Mucosa of stomach (tissue), 1 donor: ENCODE measurements at regions not wholly inside any gene's neighbourhood (a gene's known extent, or its start where the extent isn't known, plus 50 kb on each side); places are given as distances from the start of the nearest gene placed in this dataset.

Experiments used
- H3K27me3 ChIP-seq: one replicate; pipeline ENCODE4 v1.7.0; 2013; ENCODE audit warnings: mild to moderate bottlenecking, low read length; ENCODE audit not compliant: control insufficient read depth, insufficient read depth
- H3K36me3 ChIP-seq: one replicate; pipeline ENCODE4 v1.7.0; 2013; ENCODE audit warnings: low read length; ENCODE audit not compliant: control insufficient read depth, insufficient read depth
- H3K4me1 ChIP-seq: one replicate; pipeline ENCODE4 v1.7.0; 2013; ENCODE audit warnings: mild to moderate bottlenecking, low read length; ENCODE audit not compliant: control insufficient read depth, insufficient read depth
- H3K4me3 ChIP-seq: one replicate; pipeline ENCODE4 v1.7.0; 2013; ENCODE audit warnings: low read length
- H3K9ac ChIP-seq: one replicate; pipeline ENCODE4 v1.7.0; 2013; ENCODE audit warnings: mild to moderate bottlenecking, low read length, moderate library complexity
- H3K9me3 ChIP-seq: one replicate; pipeline ENCODE4 v1.7.0; 2013; ENCODE audit warnings: mild to moderate bottlenecking, low read length, moderate library complexity; ENCODE audit not compliant: control insufficient read depth
- donor health status: Pancreatic carcinoma.

DNA sequence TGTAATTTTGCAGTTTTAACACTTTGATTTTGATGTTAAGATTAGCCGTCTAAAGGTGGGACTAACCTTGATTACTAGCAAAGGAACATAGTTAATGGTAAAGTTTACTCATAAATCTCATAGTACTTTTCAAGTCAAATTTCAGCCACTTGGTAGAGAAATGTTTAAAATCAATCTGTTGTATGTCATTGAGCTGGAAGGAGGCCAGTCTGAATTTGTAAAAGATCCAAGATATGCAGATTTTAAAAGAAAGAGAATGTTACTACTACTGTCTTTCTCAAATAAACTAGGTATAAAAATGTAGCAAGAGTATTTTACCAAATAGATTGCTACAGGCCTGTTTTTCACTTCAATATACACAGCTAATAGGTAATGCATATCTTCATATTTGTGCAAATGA, 600.8 kb upstream of the SEL1L start:
- Histone ChIP-seq H3K4me1 (no peaks in the 10 kb centered on the region), H3K9me3 (no peaks in the 10 kb centered on the region), H3K27me3 (no peaks in the 10 kb centered on the region), H3K4me3 (no peak overlapping the region), H3K36me3 (no peaks in the 10 kb centered on the region), H3K9ac (no peak overlapping the region)

GRCh38 chr14:82138431-82138830, 604.8 kb upstream of the SEL1L start:
- no peak overlapping the region for H3K9ac ChIP-seq
- no peaks in the 10 kb centered on the region for H3K4me1 ChIP-seq
- no peaks in the 10 kb centered on the region for H3K36me3 ChIP-seq

DNA sequence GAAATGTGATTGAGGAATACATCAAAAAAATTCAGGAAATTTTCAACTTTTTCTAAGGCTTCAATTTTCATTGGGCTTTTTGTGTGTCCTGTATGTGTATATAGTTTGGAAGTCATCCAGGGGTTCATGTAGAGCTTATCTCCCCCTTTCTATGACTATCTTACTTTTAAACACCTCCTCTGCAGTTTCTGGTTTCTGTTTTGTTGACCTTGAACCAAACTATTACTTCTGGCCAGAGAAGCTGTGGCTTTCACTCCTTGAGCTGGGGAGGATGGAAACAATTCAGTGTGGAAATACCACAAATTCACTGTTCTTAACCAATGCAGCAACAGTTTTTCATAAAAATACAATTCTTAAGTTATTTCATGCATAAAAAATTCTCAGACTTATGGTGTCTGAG, 613.2 kb upstream of the SEL1L start:
- H3K4me1 ChIP-seq, result no peaks in the 10 kb centered on the region
- H3K27me3 ChIP-seq, result no peaks in the 10 kb centered on the region
- H3K9ac ChIP-seq, result no peak overlapping the region
- H3K4me3 ChIP-seq, result no peak overlapping the region
- H3K9me3 ChIP-seq, result no peaks in the 10 kb centered on the region
- no peaks in the 10 kb centered on the region for H3K36me3 ChIP-seq

More at GRCh38 chr14:82138431-82138830, 604.8 kb upstream of the SEL1L start:
- Histone ChIP-seq H3K9me3 (no peaks in the 10 kb centered on the region), H3K27me3 (no peaks in the 10 kb centered on the region), H3K4me3 (no peak overlapping the region)

DNA sequence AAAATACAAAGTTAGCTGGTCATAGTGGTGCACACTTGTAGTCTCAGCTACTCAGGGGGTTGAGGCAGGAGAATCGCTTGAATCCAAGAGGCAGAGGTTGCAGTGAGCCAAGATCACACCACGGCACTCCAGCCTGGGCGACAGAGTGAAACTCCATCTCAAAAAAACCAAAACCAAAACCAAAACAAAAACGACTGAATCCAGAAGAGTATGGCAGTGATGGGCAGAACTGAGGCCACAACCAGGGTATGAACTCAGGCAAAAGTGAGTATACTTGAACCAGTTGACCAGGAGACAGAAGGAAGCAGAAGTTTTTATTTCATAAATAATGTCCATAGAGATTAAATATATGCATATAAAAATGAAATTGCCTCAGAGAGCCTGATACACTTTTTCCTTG, 620.0 kb upstream of the SEL1L start:
- Histone ChIP-seq H3K9me3 (no peaks in the 10 kb centered on the region), H3K4me1 (no peaks in the 10 kb centered on the region), H3K27me3 (no peaks in the 10 kb centered on the region), H3K36me3 (no peaks in the 10 kb centered on the region), H3K9ac (no peak overlapping the region), H3K4me3 (no peak overlapping the region)

- Histone ChIP-seq H3K9me3 (no peaks in the 10 kb centered on the region), H3K36me3 (no peaks in the 10 kb centered on the region), H3K9ac (no peak overlapping the region), H3K4me3 (no peak overlapping the region), H3K27me3 (no peaks in the 10 kb centered on the region), H3K4me1 (no peaks in the 10 kb centered on the region)
Measured at GRCh38 chr14:82159624-82160023, 626.0 kb upstream of the SEL1L start.

- Histone ChIP-seq H3K4me3 (no peak overlapping the region), H3K4me1 (no peaks in the 10 kb centered on the region), H3K9me3 (no peaks in the 10 kb centered on the region), H3K27me3 (no peaks in the 10 kb centered on the region), H3K36me3 (no peaks in the 10 kb centered on the region), H3K9ac (no peak overlapping the region)
Measured at GRCh38 chr14:82180139-82180538, 646.5 kb upstream of the SEL1L start.

DNA sequence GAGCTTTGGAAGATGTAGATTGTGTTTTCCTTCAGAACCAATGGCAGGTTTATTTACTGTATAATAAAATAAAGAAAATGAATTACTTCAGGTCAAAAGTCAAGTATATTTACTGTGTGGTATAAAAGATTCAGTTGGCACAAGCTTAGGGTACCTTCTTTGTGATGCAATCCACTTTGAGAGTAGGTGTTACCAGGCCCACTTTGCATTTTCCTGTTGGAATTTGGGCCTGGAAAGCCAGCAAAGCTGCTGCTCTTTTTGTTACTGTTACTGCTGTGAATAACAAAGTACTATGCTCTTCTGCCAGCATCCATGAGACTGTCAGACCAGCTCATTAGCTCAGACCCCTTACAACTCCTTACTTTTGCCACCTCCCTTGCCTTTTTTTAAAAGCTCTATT, 649.0 kb upstream of the SEL1L start:
- Histone ChIP-seq H3K4me3 (no peak overlapping the region), H3K27me3 (no peaks in the 10 kb centered on the region), H3K9me3 (no peaks in the 10 kb centered on the region), H3K9ac (no peak overlapping the region), H3K36me3 (no peaks in the 10 kb centered on the region), H3K4me1 (no peaks in the 10 kb centered on the region)

DNA sequence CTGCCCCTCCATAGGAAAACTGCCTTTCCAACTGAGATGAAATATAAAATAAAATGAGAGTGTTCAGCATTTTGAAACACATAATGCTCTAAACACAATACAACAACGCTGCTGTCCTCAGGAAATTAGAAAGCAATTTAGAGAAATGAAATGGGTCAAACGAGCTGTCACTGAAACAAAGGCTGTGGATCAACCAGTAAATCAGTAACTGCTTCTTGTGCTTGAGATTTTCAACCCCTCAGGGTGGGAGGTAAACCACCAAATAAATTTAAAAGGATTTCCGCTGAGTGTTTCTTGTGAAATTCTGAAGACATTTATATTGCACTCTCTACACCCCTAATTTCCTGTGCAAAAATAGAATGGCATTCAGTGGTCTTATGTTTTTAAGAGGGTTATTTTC, 657.1 kb upstream of the SEL1L start:
- Histone ChIP-seq H3K4me1 (no peaks in the 10 kb centered on the region), H3K36me3 (no peaks in the 10 kb centered on the region), H3K9ac (no peak overlapping the region), H3K4me3 (no peak overlapping the region), H3K9me3 (no peaks in the 10 kb centered on the region), H3K27me3 (no peaks in the 10 kb centered on the region)

GRCh38 chr14:82192387-82192786, 658.7 kb upstream of the SEL1L start:
- Histone ChIP-seq H3K4me3 (no peak overlapping the region), H3K36me3 (no peaks in the 10 kb centered on the region), H3K4me1 (no peaks in the 10 kb centered on the region), H3K9me3 (no peaks in the 10 kb centered on the region), H3K27me3 (no peaks in the 10 kb centered on the region), H3K9ac (no peak overlapping the region)

DNA sequence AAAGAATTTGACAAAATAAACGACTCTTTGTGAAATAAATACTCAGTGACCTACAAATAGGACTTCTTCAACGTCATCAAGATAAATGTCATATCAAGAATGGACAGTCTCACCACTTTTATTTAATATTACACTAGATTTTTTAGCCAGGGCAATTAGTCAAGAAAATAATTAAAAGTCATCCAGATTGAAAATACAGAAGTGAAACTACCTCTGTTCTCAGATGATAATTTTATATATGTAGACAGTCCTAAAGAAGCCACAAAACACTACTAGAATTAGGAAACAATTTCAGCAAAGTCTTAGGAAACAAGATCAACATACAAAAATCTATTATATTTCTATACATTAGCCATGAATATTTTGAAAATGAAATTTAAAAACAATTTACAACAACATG, 689.6 kb upstream of the SEL1L start:
- Histone ChIP-seq H3K27me3 (no peaks in the 10 kb centered on the region), H3K4me3 (no peak overlapping the region), H3K4me1 (no peaks in the 10 kb centered on the region), H3K9me3 (no peaks in the 10 kb centered on the region), H3K36me3 (no peaks in the 10 kb centered on the region), H3K9ac (no peak overlapping the region)

GRCh38 chr14:82224610-82225009, 691.0 kb upstream of the SEL1L start:
- no peaks in the 10 kb centered on the region for H3K36me3 ChIP-seq
- H3K9ac ChIP-seq, result no peak overlapping the region
- H3K4me3 ChIP-seq, result no peak overlapping the region
- H3K9me3 ChIP-seq, result no peaks in the 10 kb centered on the region
- no peaks in the 10 kb centered on the region for H3K27me3 ChIP-seq
- H3K4me1 ChIP-seq, result no peaks in the 10 kb centered on the region

- Histone ChIP-seq H3K9ac (no peak overlapping the region), H3K27me3 (no peaks in the 10 kb centered on the region), H3K9me3 (no peaks in the 10 kb centered on the region), H3K36me3 (no peaks in the 10 kb centered on the region), H3K4me1 (no peaks in the 10 kb centered on the region), H3K4me3 (no peak overlapping the region)
Measured at GRCh38 chr14:82230748-82231147, 697.1 kb upstream of the SEL1L start.

DNA sequence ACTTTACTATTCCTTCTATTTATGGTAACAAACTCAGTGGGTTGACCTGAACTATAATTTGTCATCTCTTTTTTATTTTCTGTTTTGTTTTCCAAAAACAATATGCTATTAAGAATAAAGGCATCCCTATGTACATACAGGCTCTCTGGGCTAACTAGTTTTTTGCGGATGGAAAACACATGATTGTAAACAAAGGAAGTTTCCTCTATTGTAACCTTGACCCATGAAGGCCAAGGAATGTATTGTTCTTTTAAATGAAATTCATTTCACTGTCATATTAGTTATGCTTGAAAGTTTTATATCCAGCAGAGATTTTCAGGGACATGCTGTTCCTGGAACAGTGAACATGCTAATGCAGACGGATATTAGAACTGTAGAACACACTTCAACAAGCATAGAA, 705.0 kb upstream of the SEL1L start:
- Histone ChIP-seq H3K9me3 (no peaks in the 10 kb centered on the region), H3K36me3 (no peaks in the 10 kb centered on the region), H3K4me1 (no peaks in the 10 kb centered on the region), H3K27me3 (no peaks in the 10 kb centered on the region), H3K4me3 (no peak overlapping the region), H3K9ac (no peak overlapping the region)
